Activated B cell treated with CpG ODN at 0.5 μM for 24 hours (primary cell): ENCODE measurements at regions not wholly inside any gene's neighbourhood (a gene's known extent, or its start where the extent isn't known, plus 50 kb on each side); places are given as distances from the start of the nearest gene placed in this dataset.

Source experiments
- ATAC-seq: fragments of 200-7000 bp; cut with Tn5 transposase; one replicate; pipeline ENCODE4 v1.10.0; 2021; ENCODE audit warnings: low read depth, mild to moderate bottlenecking, moderate library complexity
- CTCF ChIA-PET: fragments of 350-600 bp; sonication (Branson Sonifier 250); formaldehyde crosslinking; loops from one replicate; lab custom pipeline; 2021; ENCODE audit warnings: antibody characterized with exemption; lab: Charles Lee
- POLR2A ChIA-PET: fragments of 350-600 bp; sonication (Branson Sonifier 250); formaldehyde crosslinking; loops from one replicate; lab custom pipeline; 2021; ENCODE audit warnings: antibody characterized with exemption; lab: Charles Lee
- DNase-seq: peaks from one replicate; pipeline ENCODE4 v3.0.0; 2022
- H3K27ac Mint-ChIP-seq: one replicate; pipeline ENCODE4 v1.8.0; 2020; ENCODE audit warnings: mixed read lengths
- H3K27me3 Mint-ChIP-seq: one replicate; pipeline ENCODE4 v1.8.0; 2021; ENCODE audit warnings: mixed read lengths
- H3K36me3 Mint-ChIP-seq: one replicate; pipeline ENCODE4 v1.8.0; 2021; ENCODE audit warnings: low read depth, mixed read lengths
- H3K4me1 Mint-ChIP-seq: one replicate; pipeline ENCODE4 v1.8.0; 2021; ENCODE audit warnings: mixed read lengths
- H3K4me3 Mint-ChIP-seq: one replicate; pipeline ENCODE4 v1.8.0; 2020; ENCODE audit warnings: mild to moderate bottlenecking, mixed read lengths
- H3K9me3 Mint-ChIP-seq: one replicate; pipeline ENCODE4 v1.8.0; 2020; ENCODE audit warnings: mixed read lengths
- intact Hi-C: fragments of 100-400 bp; cut with micrococcal nuclease; formaldehyde crosslinking; loops from one replicate; pipeline ENCODE4 v1.15.1; 2024
- TF ChIP-seq, protein P1 (sequence below): fragments of 200-600 bp; IDR thresholded peaks from one replicate; pipeline ENCODE4 v1.8.0; 2022; ENCODE audit warnings: antibody characterized with exemption, mild to moderate bottlenecking

DNA sequence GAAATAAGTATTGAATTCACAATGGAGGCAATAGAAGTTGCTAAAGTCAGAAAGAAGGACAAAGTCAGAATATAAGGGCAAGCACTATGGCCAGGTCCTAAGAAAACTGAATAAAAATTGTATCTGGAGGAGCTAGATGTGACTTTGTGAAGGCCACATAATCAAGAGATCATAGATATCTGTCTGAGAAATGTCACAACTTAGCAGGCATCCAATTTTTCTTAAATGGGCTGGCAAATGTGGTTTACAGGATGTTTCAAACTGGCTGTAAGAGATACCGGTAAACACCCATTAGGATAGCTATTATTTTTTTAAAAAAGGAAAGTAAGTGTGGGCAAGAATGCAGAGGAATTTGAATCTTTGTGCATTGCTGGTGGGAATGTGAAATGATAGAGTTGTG lies 303.1 kb upstream of the CHORDC1 start:
- ChIA-PET POLR2A (no interaction called here), CTCF (no interaction called here)
- TF ChIP-seq, protein P1, sequence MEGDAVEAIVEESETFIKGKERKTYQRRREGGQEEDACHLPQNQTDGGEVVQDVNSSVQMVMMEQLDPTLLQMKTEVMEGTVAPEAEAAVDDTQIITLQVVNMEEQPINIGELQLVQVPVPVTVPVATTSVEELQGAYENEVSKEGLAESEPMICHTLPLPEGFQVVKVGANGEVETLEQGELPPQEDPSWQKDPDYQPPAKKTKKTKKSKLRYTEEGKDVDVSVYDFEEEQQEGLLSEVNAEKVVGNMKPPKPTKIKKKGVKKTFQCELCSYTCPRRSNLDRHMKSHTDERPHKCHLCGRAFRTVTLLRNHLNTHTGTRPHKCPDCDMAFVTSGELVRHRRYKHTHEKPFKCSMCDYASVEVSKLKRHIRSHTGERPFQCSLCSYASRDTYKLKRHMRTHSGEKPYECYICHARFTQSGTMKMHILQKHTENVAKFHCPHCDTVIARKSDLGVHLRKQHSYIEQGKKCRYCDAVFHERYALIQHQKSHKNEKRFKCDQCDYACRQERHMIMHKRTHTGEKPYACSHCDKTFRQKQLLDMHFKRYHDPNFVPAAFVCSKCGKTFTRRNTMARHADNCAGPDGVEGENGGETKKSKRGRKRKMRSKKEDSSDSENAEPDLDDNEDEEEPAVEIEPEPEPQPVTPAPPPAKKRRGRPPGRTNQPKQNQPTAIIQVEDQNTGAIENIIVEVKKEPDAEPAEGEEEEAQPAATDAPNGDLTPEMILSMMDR, result no peak
- H3K9me3 Mint-ChIP-seq, result no peaks in the 10 kb centered on the region
- H3K36me3 Mint-ChIP-seq, result no peaks in the 10 kb centered on the region
- no peaks in the 10 kb centered on the region for H3K4me1 Mint-ChIP-seq
- DNase-seq (no peak), ATAC-seq (no peak)
- intact Hi-C loops, result no loop called here
- no peak overlapping the region for H3K4me3 Mint-ChIP-seq
- H3K27ac Mint-ChIP-seq, result no peak overlapping the region
- no peaks in the 10 kb centered on the region for H3K27me3 Mint-ChIP-seq

DNA sequence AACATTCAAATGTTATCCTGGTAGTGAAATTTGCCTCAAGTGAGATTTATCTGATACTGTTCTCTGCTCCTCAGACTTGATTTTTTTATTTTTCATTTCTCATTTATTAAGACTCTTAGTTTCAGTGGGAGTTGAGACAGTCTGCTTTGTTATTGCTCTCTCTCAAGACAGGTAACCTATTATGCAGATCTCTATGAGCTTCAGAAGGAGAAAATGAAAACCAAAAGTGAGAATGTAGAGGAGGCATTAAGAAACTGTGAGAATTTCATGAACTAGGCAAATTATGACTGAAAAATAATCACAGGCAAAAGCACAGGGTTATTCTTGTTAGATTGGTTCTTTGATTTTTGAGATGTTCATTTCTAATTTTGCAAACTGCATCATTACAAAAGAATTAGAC lies 290.0 kb upstream of the CHORDC1 start:
- ChIA-PET CTCF (no interaction called here), POLR2A (no interaction called here)
- Mint-ChIP-seq H3K27me3 (no peaks in the 10 kb centered on the region), H3K9me3 (peaks cover 13% of the 10 kb centered on the region), H3K36me3 (no peaks in the 10 kb centered on the region), H3K4me1 (no peaks in the 10 kb centered on the region), H3K4me3 (no peak overlapping the region), H3K27ac (no peak overlapping the region)
- TF ChIP-seq, protein P1, result no peak
- intact Hi-C loops, result no loop called here
- ATAC-seq (no peak), DNase-seq (no peak)

DNA sequence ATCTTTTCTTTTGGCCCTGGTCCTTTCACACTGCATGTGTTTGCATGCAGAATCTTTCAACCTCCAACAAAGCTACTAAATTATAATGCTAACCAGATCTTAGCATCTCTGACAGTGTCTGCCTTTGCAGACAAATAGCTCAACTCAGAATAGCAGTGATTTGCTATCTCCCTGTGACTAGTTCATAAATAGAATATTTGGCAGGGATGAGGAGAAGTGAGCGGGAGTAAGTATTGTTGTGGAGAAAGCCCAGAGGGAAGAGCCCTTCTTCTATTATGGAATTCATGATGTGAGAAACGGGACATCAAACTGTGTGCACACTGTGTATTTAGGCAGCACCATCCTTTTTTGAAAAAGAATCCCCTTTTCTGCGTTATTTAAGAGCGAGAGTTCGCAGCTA lies 288.0 kb upstream of the CHORDC1 start:
- no peaks in the 10 kb centered on the region for H3K36me3 Mint-ChIP-seq
- intact Hi-C loops, result no loop called here
- TF ChIP-seq, protein P1, result no peak
- peaks cover 13% of the 10 kb centered on the region for H3K9me3 Mint-ChIP-seq
- ChIA-PET CTCF (no interaction called here), POLR2A (no interaction called here)
- ATAC-seq (no peak), DNase-seq (no peak)
- no peak overlapping the region for H3K4me3 Mint-ChIP-seq
- H3K27me3 Mint-ChIP-seq, result no peaks in the 10 kb centered on the region
- no peaks in the 10 kb centered on the region for H3K4me1 Mint-ChIP-seq
- no peak overlapping the region for H3K27ac Mint-ChIP-seq

DNA sequence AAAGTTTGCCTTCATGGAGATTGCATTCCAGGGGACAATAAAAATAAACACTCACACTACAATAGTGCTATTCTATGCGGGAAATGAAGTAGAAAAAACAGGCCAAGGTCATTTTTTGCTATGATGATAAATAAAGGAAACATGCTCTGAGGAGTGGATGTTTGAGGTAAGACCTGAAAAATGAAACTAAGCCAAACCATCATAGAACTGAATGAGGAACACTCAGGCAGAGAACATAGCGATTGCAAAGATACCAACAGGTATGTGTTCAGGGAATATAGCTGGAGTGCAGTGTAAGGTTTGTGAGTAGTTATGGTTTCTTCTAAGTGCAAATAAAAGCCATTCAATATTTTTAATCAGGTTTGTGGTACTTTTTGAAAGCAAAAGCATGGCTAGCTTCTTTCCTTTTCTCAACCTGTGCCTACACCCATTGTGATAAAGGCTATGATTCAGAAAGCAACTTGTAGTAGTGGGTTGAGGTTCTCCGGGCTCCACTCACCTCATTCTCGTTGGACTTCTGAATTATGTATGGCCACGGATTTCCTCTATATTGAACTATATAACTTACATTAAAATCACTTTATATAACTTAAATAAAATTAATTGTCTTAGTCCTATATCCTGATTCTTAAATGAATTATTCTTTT lies 278.2 kb upstream of the CHORDC1 start:
- H3K4me1 Mint-ChIP-seq, result no peaks in the 10 kb centered on the region
- no peak for ATAC-seq
- no peaks in the 10 kb centered on the region for H3K27me3 Mint-ChIP-seq
- CTCF ChIA-PET, result no interaction called here
- intact Hi-C loops, result no loop called here
- POLR2A ChIA-PET, result no interaction called here
- DNase-seq, result no peak
- no peak overlapping the region for H3K4me3 Mint-ChIP-seq
- no peaks in the 10 kb centered on the region for H3K36me3 Mint-ChIP-seq
- H3K9me3 Mint-ChIP-seq, result peaks cover 12% of the 10 kb centered on the region
- H3K27ac Mint-ChIP-seq, result no peak overlapping the region
- TF ChIP-seq, protein P1, result no peak

DNA sequence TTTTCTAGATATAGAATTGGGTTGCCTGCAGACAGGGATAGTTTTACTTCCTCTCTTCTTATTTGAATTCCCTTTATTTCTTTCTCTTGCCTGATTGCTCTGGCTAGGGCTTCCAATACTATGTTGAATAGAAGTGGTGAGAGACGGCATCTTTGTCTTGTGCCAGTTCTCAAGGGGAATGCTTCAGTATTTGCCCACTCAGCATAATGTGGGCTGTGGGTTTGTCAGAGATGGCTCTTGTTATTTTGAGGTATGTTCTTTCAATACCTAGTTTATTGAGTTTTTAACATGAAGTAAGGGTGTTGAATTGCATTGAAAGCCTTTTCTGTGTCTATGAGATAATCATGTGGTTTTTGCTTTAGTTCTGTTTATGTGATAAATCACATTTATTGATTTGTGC lies 273.9 kb upstream of the CHORDC1 start:
- POLR2A ChIA-PET, result no interaction called here
- no peak for DNase-seq
- Mint-ChIP-seq H3K4me1 (no peaks in the 10 kb centered on the region), H3K27me3 (no peaks in the 10 kb centered on the region), H3K9me3 (peaks cover 12% of the 10 kb centered on the region), H3K4me3 (no peak overlapping the region), H3K36me3 (no peaks in the 10 kb centered on the region), H3K27ac (no peak overlapping the region)
- CTCF ChIA-PET, result no interaction called here
- no peak for ATAC-seq
- intact Hi-C loops, result no loop called here
- TF ChIP-seq, protein P1, result no peak
